ENCODE measurements at regions not wholly inside any gene's neighbourhood (a gene's known extent, or its start where the extent isn't known, plus 50 kb on each side); places are given as distances from the start of the nearest gene placed in this dataset.
A peak's percentile ranks its signal among the peaks of the same experiment; 100 is the strongest.

GRCh38 chr18:62637807-62638687, 77.3 kb upstream of the PHLPP1 start:
- H3K4me3 Mint-ChIP-seq, result no peak overlapping the region

GRCh38 chr18:62643181-62643580, 72.2 kb upstream of the PHLPP1 start:
- H3K27ac Mint-ChIP-seq, result no peak overlapping the region
- peaks cover 9% of the 10 kb centered on the region for H3K4me1 Mint-ChIP-seq
- no peak overlapping the region for H3K4me3 Mint-ChIP-seq
- peaks cover 5% of the 10 kb centered on the region for H3K36me3 Mint-ChIP-seq (ENCODE audit: low read depth)
- H3K9me3 Mint-ChIP-seq, result peaks cover 38% of the 10 kb centered on the region
- H3K27me3 Mint-ChIP-seq (ENCODE audit: low read depth, poor library complexity), result no peaks in the 10 kb centered on the region
- DNase-seq, result no peak
- TF ChIP-seq, protein P1, sequence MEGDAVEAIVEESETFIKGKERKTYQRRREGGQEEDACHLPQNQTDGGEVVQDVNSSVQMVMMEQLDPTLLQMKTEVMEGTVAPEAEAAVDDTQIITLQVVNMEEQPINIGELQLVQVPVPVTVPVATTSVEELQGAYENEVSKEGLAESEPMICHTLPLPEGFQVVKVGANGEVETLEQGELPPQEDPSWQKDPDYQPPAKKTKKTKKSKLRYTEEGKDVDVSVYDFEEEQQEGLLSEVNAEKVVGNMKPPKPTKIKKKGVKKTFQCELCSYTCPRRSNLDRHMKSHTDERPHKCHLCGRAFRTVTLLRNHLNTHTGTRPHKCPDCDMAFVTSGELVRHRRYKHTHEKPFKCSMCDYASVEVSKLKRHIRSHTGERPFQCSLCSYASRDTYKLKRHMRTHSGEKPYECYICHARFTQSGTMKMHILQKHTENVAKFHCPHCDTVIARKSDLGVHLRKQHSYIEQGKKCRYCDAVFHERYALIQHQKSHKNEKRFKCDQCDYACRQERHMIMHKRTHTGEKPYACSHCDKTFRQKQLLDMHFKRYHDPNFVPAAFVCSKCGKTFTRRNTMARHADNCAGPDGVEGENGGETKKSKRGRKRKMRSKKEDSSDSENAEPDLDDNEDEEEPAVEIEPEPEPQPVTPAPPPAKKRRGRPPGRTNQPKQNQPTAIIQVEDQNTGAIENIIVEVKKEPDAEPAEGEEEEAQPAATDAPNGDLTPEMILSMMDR (IDR thresholded peaks at IDR 0.05), result no peak

More at GRCh38 chr18:62637807-62638687, 77.3 kb upstream of the PHLPP1 start:
- peaks cover 23% of the 10 kb centered on the region for H3K4me1 Mint-ChIP-seq
- peaks cover 3% of the 10 kb centered on the region for H3K27me3 Mint-ChIP-seq (ENCODE audit: low read depth, poor library complexity)
- TF ChIP-seq, protein P1 (IDR thresholded peaks at IDR 0.05), result peak; percentile 30
- no peak for DNase-seq
- H3K27ac Mint-ChIP-seq, result no peak overlapping the region
- peaks cover 21% of the 10 kb centered on the region for H3K9me3 Mint-ChIP-seq
- no peaks in the 10 kb centered on the region for H3K36me3 Mint-ChIP-seq (ENCODE audit: low read depth)

GRCh38 chr18:62644773-62645172, 70.6 kb upstream of the PHLPP1 start:
- peaks cover 38% of the 10 kb centered on the region for H3K9me3 Mint-ChIP-seq
- peaks cover 9% of the 10 kb centered on the region for H3K4me1 Mint-ChIP-seq
- no peak for DNase-seq
- TF ChIP-seq, protein P1 (IDR thresholded peaks at IDR 0.05), result no peak
- H3K27ac Mint-ChIP-seq, result no peak overlapping the region
- peaks cover 5% of the 10 kb centered on the region for H3K36me3 Mint-ChIP-seq (ENCODE audit: low read depth)
- no peaks in the 10 kb centered on the region for H3K27me3 Mint-ChIP-seq (ENCODE audit: low read depth, poor library complexity)
- H3K4me3 Mint-ChIP-seq, result no peak overlapping the region

DNA sequence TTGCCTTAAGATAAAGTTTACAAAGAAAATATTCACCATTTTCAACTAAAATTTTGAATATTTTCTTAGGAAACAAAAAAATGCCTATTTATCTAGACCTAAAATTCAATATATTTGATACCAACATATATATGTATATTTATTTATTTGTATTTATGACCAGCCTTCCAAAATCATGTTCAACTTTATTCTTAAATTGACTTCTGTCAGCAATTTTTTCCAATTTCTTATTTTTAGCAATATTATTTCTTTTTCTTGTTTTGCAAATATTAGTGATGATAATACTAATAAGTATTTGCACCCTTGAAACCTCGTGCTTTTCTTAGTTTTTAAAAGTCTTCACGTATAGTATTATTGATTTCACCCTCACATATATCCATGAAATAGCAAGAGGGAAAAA, 68.2 kb upstream of the PHLPP1 start:
- peaks cover 5% of the 10 kb centered on the region for H3K36me3 Mint-ChIP-seq (ENCODE audit: low read depth)
- peaks cover 20% of the 10 kb centered on the region for H3K9me3 Mint-ChIP-seq
- no peak overlapping the region for H3K4me3 Mint-ChIP-seq
- H3K27ac Mint-ChIP-seq, result no peak overlapping the region
- H3K4me1 Mint-ChIP-seq, result peaks cover 16% of the 10 kb centered on the region
- peaks cover 4% of the 10 kb centered on the region for H3K27me3 Mint-ChIP-seq (ENCODE audit: low read depth, poor library complexity)
- TF ChIP-seq, protein P1 (IDR thresholded peaks at IDR 0.05), result no peak
- DNase-seq, result no peak

- no peak for DNase-seq
- TF ChIP-seq, protein P1 (IDR thresholded peaks at IDR 0.05), result no peak
- peaks cover 17% of the 10 kb centered on the region for H3K9me3 Mint-ChIP-seq
These were observed 67.2 kb upstream of the PHLPP1 start for GRCh38 chr18:62648045-62648678.

More at GRCh38 chr18:62648045-62648678, 67.2 kb upstream of the PHLPP1 start:
- H3K27me3 Mint-ChIP-seq (ENCODE audit: low read depth, poor library complexity), result peaks cover 4% of the 10 kb centered on the region
- H3K4me3 Mint-ChIP-seq, result no peak overlapping the region
- no peak overlapping the region for H3K27ac Mint-ChIP-seq
- peaks cover 5% of the 10 kb centered on the region for H3K36me3 Mint-ChIP-seq (ENCODE audit: low read depth)
- H3K4me1 Mint-ChIP-seq, result peaks cover 8% of the 10 kb centered on the region
